ENCODE measurements at regions not wholly inside any gene's neighbourhood (a gene's known extent, or its start where the extent isn't known, plus 50 kb on each side); places are given as distances from the start of the nearest gene placed in this dataset.

GRCh38 chr11:95556011-95556341, 233.6 kb downstream of the FAM76B start:
- TF ChIP-seq GATA2 (IDR thresholded peaks at IDR 0.05; ENCODE audit: insufficient read depth, insufficient read length, low read depth, low read length) (no peak), JUN (IDR thresholded peaks at IDR 0.05; ENCODE audit: borderline replicate concordance, insufficient read depth, insufficient read length, low read depth) (no peak), FOS (IDR thresholded peaks at IDR 0.05; ENCODE audit: borderline replicate concordance, insufficient read depth, low read length) (no peak), CTCF (IDR thresholded peaks at IDR 0.05; ENCODE audit: extremely low read depth in 1 of 2, insufficient read depth in 1 of 2, low read depth in 1 of 2, low read length in 2 of 2) (no peak), MAX (IDR thresholded peaks at IDR 0.05; ENCODE audit: insufficient read depth, insufficient read length) (no peak), POLR2AphosphoS5 (IDR thresholded peaks at IDR 0.05; ENCODE audit: insufficient read depth, low read depth, low read length) (no peak), MYC (IDR thresholded peaks at IDR 0.05; ENCODE audit: low read depth, low read length) (no peak)
- Histone ChIP-seq H3K4me1 (ENCODE audit: control insufficient read depth, extremely low read depth, insufficient read depth, low read length) (no peaks in the 10 kb centered on the region), H4K20me1 (replicated peaks; ENCODE audit: control insufficient read depth, extremely low read depth, insufficient read depth, low read length) (no peaks in the 10 kb centered on the region), H3K4me3 (replicated peaks in 1 of 3; ENCODE audit: insufficient read depth in 1 of 3, low read depth in 1 of 3, low read length in 3 of 3) (no peak overlapping the region), H3K9me3 (replicated peaks; ENCODE audit: control insufficient read depth, insufficient read depth, low read length) (no peaks in the 10 kb centered on the region), H3K9ac (replicated peaks; ENCODE audit: extremely low read depth, insufficient read depth, low read length) (no peak overlapping the region), H3K4me2 (ENCODE audit: insufficient read depth, low read length) (no peak overlapping the region), H3K9me1 (replicated peaks; ENCODE audit: control insufficient read depth, extremely low read depth, insufficient read depth, low read length) (no peaks in the 10 kb centered on the region), H3K36me3 (ENCODE audit: control insufficient read depth in 2 of 2, extremely low read depth in 1 of 2, insufficient read depth in 2 of 2, low read length in 2 of 2) (no peaks in the 10 kb centered on the region), H2AFZ (ENCODE audit: low read depth, low read length) (no peak overlapping the region), H3K79me2 (ENCODE audit: control insufficient read depth, insufficient read depth, low read length) (no peaks in the 10 kb centered on the region), H3K27ac (ENCODE audit: insufficient read depth, low read depth, low read length) (no peak overlapping the region), H3K27me3 (ENCODE audit: control insufficient read depth in 2 of 2, insufficient read depth in 2 of 2, low read length in 2 of 2) (peaks cover 0 to 2% of the 10 kb centered on the region in 2 experiments)
- FAIRE-seq, result no peak
- no peak for DNase-seq (ENCODE audit: low read depth, low spot score)
- BruUV-seq (replicated peaks), result no TSS peak
- CTCF ChIA-PET, result no interaction called here
- intact Hi-C loops (cut with micrococcal nuclease) (no loop called here), dilution Hi-C loops (cut with MboI; ENCODE audit: extremely low pct_ligation_motif_present, low sequenced_read_pairs) (no loop called here)
- POLR2A ChIA-PET, result no interaction called here

Data from endothelial cell of umbilical vein (primary cell).